Ovary (tissue), 3 donors: ENCODE measurements at regions not wholly inside any gene's neighbourhood (a gene's known extent, or its start where the extent isn't known, plus 50 kb on each side); places are given as distances from the start of the nearest gene placed in this dataset.

Experiments used
- CTCF ChIP-seq, 3 donors: fragments of 450-650 bp in 2 of 3; fragments of 200-600 bp in 1 of 3; IDR thresholded peaks; one replicate each; pipeline versions ENCODE4 v1.5.1 to v1.8.0; 2016 to 2022; ENCODE audit warnings: antibody characterized with exemption in 3 of 3, mild to moderate bottlenecking in 1 of 3
- POLR2A ChIP-seq: fragments of 450-650 bp; IDR thresholded peaks from one replicate; pipeline ENCODE4 v1.6.1; 2017; ENCODE audit warnings: antibody characterized with exemption, mild to moderate bottlenecking, moderate library complexity
- donor health status: DM: no; HTN: no; CAD: no.

GRCh38 chr5:123751670-123752069 lies 239.7 kb downstream of the CSNK1G3 start:
- TF ChIP-seq POLR2A (no peak), CTCF (IDR thresholded peaks at IDR 0.05) (no peak)
